ENCODE measurements at regions not wholly inside any gene's neighbourhood (a gene's known extent, or its start where the extent isn't known, plus 50 kb on each side); places are given as distances from the start of the nearest gene placed in this dataset.
"Not testable (repeated sequence)": the region's sequence is repeated elsewhere in the genome, so short reads cannot be mapped to it uniquely, and the experiment has no call there.

DNA sequence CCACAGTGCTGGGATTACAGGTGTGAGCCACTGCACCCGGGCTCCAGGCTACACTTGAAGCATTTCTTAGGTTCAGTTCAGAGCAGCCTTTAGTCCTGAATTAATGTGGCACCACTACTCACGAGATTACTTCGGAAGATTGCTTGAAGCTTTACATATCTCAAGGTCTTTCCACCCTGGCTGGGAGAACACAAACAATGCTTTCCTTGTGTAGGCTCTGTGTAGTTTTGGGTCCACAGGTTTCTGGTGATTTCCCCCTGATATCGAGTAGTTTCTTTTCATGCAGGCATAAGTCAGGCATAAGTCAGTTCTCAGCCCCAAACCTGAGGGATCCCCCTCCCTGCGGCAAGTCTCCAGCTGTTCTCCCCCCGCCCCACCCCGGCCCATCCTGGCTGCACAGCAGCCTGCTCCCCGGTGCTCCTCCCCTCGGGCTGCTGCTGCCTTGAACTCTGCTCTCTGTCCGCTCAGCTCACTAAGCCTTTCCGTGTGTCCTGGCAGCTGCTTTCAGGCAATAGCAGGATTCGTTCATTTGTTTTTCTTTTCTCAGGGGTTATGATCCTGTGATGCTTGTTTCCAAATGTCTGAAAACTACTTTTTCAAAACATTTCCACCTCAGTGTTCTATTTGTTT, 417.7 kb downstream of the TMEM121 start:
- H3K4me1 ChIP-seq (ENCODE audit: low read depth): no peaks in the 10 kb centered on the region

DNA sequence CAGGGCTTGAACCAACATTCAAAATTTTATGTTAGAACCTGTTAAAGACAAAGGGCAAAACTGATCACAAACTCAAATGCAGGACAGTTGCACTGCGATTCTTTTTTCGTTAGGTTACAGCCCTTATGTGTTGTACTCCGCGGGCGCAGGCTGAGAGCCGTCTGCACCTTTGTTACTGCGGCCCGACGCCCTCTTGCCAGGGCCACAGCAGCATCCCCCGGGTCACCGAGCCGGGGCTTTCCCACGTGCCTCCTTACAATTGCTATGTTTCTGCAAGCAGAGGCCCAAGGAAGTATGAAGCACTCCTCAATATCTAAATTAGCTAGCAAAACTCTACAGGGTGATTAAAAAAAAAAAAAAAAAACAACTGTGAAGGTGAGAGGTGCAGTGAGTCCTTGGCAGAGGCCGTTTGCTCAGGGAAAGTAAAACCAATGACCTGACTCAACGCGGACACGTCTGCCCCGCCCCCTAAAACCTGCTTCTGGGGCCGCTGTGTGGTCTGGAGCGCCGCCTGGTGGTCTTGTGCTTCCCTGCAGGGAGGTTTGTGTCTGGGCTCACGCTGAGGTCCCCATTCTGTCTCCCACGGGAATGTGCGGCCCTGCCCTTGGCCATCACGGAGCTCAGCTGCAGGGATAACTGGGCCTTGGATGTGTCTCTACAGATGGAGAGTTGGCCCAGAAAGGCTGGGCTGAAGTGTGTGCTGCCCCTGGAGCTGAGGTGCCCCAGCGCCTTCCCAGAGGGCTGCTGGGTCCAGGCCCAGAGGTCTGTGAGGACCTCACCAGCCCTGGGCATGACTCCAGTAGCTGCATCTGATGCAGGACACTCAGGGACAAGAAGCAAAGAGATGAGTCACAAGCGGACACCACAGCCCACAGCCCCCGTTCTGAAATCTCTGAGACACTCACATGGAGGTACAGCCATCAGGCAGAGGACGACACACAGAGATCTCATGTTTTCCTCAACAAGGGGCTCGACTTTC, 418.5 kb downstream of the TMEM121 start:
- TF ChIP-seq CTCF (IDR thresholded peaks at IDR 0.05; ENCODE audit: low read depth, low read length): no peak
- H3K4me3 ChIP-seq: no peak overlapping the region
- no peaks in the 10 kb centered on the region for H3K27me3 ChIP-seq
- H3K36me3 ChIP-seq: no peaks in the 10 kb centered on the region
- no peak overlapping the region for H3K27ac ChIP-seq
- H3K9me3 ChIP-seq (ENCODE audit: low read depth): no peaks in the 10 kb centered on the region
- no peak for DNase-seq (ENCODE audit: low read depth in 1 of 2, low spot score in 1 of 2)
- H3K4me1 ChIP-seq (ENCODE audit: low read depth): no peaks in the 10 kb centered on the region

More for the DNA sequence above, 417.7 kb downstream of the TMEM121 start:
- H3K27me3 ChIP-seq: no peaks in the 10 kb centered on the region
- H3K4me3 ChIP-seq: no peak overlapping the region
- H3K36me3 ChIP-seq: no peaks in the 10 kb centered on the region
- DNase-seq (ENCODE audit: low read depth in 1 of 2, low spot score in 1 of 2): no peak
- H3K9me3 ChIP-seq (ENCODE audit: low read depth): no peaks in the 10 kb centered on the region
- H3K27ac ChIP-seq: no peak overlapping the region
- no peak for TF ChIP-seq CTCF (IDR thresholded peaks at IDR 0.05; ENCODE audit: low read depth, low read length)

DNA sequence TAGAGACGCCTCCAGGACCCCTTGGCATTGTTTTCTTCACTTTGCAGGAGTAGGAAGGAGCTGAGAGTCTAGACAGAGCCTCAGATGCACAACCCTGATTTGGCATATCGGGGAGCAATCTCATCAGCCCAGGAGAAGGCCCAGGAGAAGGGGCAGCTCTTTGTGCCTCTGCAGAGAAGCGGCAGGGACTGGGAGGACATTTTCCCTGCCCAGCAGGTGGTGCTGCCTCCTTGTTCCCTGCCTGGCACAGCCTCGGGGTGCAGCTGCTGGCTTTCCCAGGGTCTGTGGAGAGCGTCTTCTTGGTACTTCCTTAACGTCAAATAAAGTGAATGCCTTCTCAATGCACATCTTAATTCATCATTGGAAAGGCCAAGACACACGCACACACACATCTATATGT, 419.5 kb downstream of the TMEM121 start:
- H3K27ac ChIP-seq: no peak overlapping the region
- no peak for DNase-seq (ENCODE audit: low read depth in 1 of 2, low spot score in 1 of 2)
- no peaks in the 10 kb centered on the region for H3K27me3 ChIP-seq
- H3K4me1 ChIP-seq (ENCODE audit: low read depth): no peaks in the 10 kb centered on the region
- no peak for TF ChIP-seq CTCF (IDR thresholded peaks at IDR 0.05; ENCODE audit: low read depth, low read length)
- no peaks in the 10 kb centered on the region for H3K9me3 ChIP-seq (ENCODE audit: low read depth)
- no peak overlapping the region for H3K4me3 ChIP-seq
- no peaks in the 10 kb centered on the region for H3K36me3 ChIP-seq

GRCh38 chr14:105947599-105947998, 421.2 kb downstream of the TMEM121 start:
- no peak overlapping the region for H3K4me3 ChIP-seq
- no peak overlapping the region for H3K27ac ChIP-seq
- no peaks in the 10 kb centered on the region for H3K27me3 ChIP-seq
- H3K4me1 ChIP-seq (ENCODE audit: low read depth): no peaks in the 10 kb centered on the region
- no peaks in the 10 kb centered on the region for H3K36me3 ChIP-seq
- no peaks in the 10 kb centered on the region for H3K9me3 ChIP-seq (ENCODE audit: low read depth)
- TF ChIP-seq CTCF (IDR thresholded peaks at IDR 0.05; ENCODE audit: low read depth, low read length): no peak
- DNase-seq (ENCODE audit: low read depth in 1 of 2, low spot score in 1 of 2): no peak

DNA sequence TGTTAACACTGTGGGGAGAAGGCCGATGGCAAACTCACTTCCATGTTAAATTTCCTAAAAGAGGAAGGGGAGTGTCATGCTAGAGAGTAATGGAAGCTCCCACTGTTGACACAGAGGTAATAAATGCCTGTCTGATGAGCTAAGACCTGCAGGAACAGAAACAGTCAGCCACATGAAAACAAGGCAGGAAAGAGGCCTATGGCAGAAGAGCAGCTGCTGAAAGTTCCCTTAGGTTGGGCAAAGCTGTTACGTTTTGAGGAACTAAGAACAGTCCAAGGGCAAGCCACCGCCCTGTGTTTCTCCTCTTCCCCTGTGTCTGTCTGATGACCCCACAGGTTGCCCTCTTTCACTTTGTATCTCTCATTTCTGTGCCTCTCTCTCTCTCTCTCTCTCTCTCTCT, 422.6 kb downstream of the TMEM121 start:
- DNase-seq (ENCODE audit: low read depth in 1 of 2, low spot score in 1 of 2); H3K27ac ChIP-seq; H3K9me3 ChIP-seq (ENCODE audit: low read depth); H3K36me3 ChIP-seq; H3K4me3 ChIP-seq; H3K27me3 ChIP-seq; H3K4me1 ChIP-seq (ENCODE audit: low read depth): not testable (repeated sequence)

GRCh38 chr14:105950364-105950892, 424.0 kb downstream of the TMEM121 start:
- not testable (repeated sequence) for DNase-seq (ENCODE audit: low read depth in 1 of 2, low spot score in 1 of 2); H3K9me3 ChIP-seq (ENCODE audit: low read depth)

More at GRCh38 chr14:105950364-105950892, 424.0 kb downstream of the TMEM121 start:
- not testable (repeated sequence) for H3K4me3 ChIP-seq; H3K4me1 ChIP-seq (ENCODE audit: low read depth); H3K27me3 ChIP-seq; H3K27ac ChIP-seq; H3K36me3 ChIP-seq
